DMS 273 (cell line): ENCODE measurements at regions not wholly inside any gene's neighbourhood (a gene's known extent, or its start where the extent isn't known, plus 50 kb on each side); places are given as distances from the start of the nearest gene placed in this dataset.

Source experiments
- DNase-seq: peaks from one replicate; lab custom pipeline; 2025; ENCODE audit not compliant: unreplicated experiment; lab: John Stamatoyannopoulos, UW

GRCh38 chr5:50963971-50964745 is 297.7 kb downstream of the PARP8 start:
- DNase-seq: no peak

GRCh38 chr5:50964746-50965653 is 298.6 kb downstream of the PARP8 start:
- DNase-seq: no peak

DNA sequence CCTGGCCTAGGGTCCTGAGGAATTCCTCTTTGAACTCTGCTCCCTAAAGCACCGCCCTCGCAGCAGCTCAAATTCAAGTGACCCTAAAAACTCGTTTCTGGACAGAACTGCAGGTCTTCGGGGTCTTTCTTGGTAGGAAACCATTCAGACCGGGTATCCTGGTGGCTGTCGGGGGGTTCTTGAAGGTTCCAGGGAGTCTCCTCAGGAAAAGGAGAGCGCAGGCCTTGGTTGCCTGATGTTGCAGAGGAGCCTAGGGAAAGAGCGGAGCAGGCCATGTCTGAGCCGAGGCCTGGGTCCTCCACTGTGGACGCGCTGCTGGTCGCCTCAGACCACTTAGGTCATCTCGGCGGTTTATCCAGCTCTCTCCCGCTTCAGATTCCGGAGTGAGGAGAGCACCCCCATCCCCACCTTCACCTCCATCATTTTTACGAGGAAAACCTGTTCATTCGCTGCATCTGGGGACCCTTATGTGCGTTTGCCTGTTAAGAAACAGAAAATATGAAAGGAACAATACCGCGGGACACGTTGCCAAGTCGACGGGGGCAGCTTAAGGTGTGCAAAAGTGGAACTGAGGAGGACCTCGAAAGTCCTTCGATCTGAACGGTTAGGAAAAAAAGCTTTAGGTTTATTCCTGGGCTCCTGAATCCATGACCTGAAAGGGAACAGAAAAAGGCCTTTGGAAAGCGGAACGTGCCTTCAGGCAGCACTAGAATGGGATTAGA is 299.4 kb downstream of the PARP8 start:
- DNase-seq: no peak

- DNase-seq: no peak
Observed at GRCh38 chr5:50967009-50967562, 300.6 kb downstream of the PARP8 start.

DNA sequence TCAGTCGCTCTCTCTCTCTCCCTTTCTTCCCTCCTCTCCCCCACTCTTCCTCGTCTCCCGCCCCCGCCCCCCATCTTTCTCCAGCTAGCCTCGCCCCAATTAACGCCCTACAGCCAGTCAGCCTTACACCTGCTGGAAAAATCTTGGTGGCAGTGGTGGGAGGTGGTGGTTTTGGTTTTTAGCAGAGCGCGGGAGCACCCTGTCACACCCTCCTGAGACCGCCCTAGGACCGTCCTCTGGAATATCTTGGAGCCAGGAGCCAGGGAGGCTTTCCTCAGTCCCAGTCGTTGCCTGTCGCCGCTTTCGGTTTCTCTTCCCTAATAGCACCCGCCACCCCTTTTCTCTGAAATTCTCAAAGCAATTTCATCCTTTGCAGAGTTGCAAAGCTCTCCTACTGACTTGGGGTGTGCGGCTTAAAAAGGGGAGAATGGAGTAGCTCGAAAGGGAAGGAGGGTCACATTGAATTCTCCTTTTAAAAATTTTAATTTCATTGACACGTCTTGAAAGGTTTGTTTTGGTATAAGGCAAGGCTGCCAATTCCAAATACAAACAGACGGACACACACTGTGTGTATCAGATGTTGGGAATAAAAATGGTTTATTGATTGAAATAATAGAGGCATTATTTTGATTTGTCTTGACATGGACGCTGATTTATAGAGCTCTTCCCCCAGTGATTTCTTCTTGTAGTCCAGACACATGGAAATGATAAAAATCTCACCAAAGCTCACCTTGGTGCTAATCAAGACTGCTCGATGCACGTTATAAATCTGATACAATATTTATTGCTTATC is 301.3 kb downstream of the PARP8 start:
- DNase-seq: no peak

GRCh38 chr5:50968356-50969149 is 302.1 kb downstream of the PARP8 start:
- no peak for DNase-seq

DNA sequence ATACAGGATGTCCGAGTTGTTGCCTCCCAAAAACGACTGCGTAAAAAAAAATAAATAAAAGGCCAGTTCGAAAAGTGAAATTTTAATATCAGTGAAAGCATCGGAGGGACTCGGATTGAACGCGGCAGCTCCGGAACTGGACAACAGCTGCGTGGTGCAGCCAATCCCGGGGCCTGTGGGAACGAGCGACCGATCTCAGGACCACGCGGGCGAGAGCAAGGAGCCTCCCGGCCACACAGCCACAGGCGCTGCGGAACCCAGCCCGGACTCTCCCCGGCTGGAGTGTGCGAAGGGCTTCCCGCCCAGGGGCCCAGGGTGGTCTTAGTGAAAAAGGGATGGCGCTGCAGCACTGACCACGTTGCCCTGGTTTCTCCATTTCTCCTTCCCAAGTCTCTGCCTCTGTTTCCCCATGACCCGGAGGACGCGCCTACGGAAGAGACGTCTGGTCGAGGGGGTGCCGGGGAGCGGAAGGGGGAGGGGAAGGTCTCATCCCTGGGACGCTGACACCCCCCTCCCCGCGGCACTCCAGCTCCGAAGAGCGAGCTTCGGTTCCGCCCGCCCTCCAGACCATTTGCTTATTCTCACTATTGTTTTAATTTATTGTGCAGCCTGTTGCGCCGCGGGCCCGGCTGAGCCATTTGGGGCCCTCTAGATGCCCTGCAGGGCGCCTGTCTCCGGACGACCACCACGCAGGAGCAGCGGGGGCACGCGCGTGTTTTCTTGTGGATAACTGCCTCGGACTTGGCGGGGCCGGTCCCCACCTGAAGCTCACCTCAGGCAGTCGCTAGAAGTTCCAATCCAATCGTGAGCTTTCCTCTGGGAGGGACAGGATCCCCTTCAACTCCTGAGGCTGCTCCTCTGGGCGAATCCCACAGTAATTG is 303.0 kb downstream of the PARP8 start:
- no peak for DNase-seq

- no peak for DNase-seq
Observed at GRCh38 chr5:50975840-50976239, 309.4 kb downstream of the PARP8 start.

DNA sequence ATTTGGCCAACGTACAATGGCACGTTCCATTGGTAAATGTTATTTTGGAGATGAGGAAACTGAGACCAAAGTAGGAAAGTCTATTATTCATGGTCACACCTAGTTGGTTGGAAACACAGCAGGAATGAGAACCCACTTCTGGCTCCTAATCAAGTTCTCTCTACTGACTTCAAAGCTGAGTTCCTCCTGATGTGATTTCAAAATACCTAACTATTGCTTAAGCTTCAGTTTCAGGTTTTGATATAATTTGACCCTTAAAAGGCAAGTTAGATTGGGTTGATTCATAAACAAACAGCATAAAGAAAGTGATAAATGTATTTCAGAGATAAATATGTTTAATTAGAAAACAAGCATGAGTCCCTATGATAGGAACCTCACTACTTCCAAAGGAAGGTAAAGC is 312.5 kb downstream of the PARP8 start:
- no peak for DNase-seq

DNA sequence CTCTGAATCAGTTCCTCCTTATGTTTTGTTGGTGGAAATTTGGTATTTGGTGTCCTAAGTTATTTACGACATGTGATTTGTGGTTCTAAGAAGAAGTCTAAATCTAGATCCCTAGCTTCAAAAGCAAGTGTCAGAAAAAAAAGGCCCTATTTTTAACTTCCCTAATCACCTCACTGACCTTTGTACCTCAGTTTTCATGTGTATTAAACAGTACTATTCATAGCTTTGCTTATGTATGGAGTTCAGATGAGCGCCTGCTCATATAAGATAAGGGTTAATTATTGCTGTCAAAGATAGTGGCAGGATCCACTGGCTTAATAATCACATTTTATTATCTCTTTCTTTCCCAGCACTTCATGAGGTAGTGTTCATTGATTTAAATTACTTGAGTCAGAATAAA is 318.2 kb downstream of the PARP8 start:
- no peak for DNase-seq

DNA sequence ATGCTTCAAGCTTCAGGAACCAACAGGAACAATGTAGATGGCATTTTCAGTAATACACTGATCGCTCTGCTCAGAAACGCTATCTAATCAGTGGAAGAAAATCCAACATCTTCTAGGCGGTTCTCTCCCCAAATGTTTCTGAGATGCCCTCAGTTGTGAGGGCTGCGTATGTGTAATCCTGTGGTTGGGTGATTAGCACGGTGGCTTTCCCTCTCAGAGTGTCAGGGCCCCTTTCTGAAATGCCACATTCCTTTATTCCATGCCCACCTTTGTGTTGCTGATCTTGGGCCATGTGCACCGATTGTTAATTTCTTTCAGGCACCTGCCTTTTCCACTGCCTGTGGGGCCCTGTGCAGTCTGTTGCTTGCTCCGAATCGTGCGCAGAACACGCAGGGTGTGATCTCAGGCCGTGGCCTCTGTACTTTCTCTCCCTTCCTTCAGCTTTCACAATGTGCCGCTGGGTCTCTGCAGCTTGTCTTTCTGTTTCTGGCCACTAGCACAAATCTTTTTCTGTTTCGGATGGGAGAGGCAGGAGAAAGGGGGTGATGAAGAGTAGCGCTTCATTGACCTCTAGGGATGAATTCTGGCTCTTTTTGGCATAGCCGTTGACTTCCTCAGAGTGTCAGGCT is 324.0 kb downstream of the PARP8 start:
- no peak for DNase-seq

DNA sequence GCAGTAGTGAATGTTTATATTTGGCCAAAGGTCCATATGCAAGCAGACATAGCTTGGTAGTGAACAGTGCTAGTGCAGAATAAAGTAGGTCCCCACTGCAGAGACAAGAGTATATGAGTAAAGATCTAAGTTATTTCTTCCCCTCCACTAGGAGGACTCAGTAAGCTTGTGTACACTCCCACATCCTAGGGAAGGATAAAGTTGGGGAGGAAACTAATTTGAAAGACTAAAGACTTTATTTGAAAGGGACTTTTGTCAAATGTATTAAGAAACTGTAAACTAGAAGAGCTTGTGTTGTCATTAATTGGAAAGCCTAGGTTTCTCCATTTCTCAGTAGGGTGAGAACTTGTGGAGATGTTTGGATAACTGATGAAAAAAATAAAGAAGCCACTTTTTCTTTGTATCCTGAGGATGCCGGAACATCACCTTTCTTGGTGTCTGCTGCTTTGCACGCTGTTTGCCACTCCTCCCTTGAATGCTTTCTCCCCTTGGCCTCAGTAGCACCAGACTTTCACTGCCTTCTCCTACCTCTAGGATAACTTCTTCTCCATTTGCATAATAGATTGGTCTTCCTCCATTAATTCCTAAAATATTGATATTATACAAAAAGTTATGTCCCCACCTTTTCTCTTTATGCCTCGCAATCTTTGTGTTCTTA is 329.0 kb downstream of the PARP8 start:
- DNase-seq: no peak

GRCh38 chr5:51001227-51001923 is 334.9 kb downstream of the PARP8 start:
- no peak for DNase-seq

DNA sequence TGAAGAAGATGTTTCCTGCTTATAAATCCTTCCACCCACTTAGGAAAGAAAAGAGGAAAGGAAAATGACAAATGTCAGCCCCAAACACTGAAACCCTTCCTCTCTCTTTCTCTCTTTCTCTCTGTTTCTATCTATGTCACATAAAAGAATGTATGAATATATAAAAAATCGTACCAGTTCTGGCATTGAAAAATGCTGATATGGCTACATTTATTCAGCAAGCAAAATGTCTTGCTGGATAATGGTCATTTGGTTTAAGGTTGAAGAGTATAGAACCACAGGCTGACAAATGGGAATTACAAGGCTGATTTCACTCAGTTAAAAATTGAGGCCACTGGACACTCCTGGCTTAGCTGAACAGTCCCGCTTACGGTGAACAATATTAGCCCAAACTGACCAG is 335.9 kb downstream of the PARP8 start:
- no peak for DNase-seq

- DNase-seq: no peak
Observed at GRCh38 chr5:51013036-51013435, 346.6 kb downstream of the PARP8 start.

GRCh38 chr5:51018423-51018822 is 352.0 kb downstream of the PARP8 start:
- DNase-seq: no peak

DNA sequence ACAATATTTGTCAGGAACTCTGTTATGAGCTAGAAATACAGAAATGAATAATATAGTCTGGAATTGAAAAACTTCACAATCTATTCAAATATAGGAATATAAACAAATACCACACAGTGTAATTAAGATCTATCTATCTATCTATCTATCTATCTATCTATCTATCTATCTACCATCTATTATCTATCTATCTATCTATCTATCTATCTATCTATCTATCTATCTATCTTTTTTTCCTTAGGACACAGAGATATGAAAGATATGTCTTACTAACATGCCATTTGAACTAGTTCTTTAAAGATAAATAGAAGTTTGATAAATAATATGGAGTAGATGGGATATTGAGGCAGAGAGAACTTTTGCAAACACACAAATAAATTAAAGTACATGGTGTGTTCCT is 357.8 kb downstream of the PARP8 start:
- DNase-seq: no peak
